ENCODE measurements at regions not wholly inside any gene's neighbourhood (a gene's known extent, or its start where the extent isn't known, plus 50 kb on each side); places are given as distances from the start of the nearest gene placed in this dataset.

- POLR2A ChIA-PET: no interaction called here
- no peaks in the 10 kb centered on the region for H3K79me2 ChIP-seq (ENCODE audit: insufficient read depth, low read length)
- no peaks in the 10 kb centered on the region for H3K9me3 ChIP-seq (ENCODE audit: control insufficient read depth in 1 of 2, insufficient read depth in 1 of 2, low read depth in 1 of 2, low read length in 2 of 2)
- ATAC-seq: no peak
- TF ChIP-seq SIN3A (IDR thresholded peaks at IDR 0.05; ENCODE audit: low read depth) (no peak), MAX (IDR thresholded peaks at IDR 0.05) (no peak), EZH2 (IDR thresholded peaks at IDR 0.05) (no peak), SP1 (IDR thresholded peaks at IDR 0.05; ENCODE audit: low read depth) (no peak), ELF1 (IDR thresholded peaks at IDR 0.05; ENCODE audit: borderline replicate concordance, low read depth) (no peak), TCF7L2 (IDR thresholded peaks at IDR 0.05; ENCODE audit: borderline replicate concordance, extremely low read depth, insufficient read depth, insufficient read length) (no peak), RAD21 (IDR thresholded peaks at IDR 0.05; ENCODE audit: low read depth) (no peak), POLR2AphosphoS5 (IDR thresholded peaks at IDR 0.05; ENCODE audit: low read depth, low read length) (no peak), ATF3 (IDR thresholded peaks at IDR 0.05) (no peak), FOSL1 (IDR thresholded peaks at IDR 0.05; ENCODE audit: low read depth) (no peak), POLR2A (IDR thresholded peaks at IDR 0.05; ENCODE audit: borderline replicate concordance, extremely low read depth, insufficient read depth, insufficient read length) (no peak), ZFX (IDR thresholded peaks at IDR 0.05) (no peak), EGR1 (IDR thresholded peaks at IDR 0.05; ENCODE audit: low read depth) (no peak), EZH2phosphoT487 (IDR thresholded peaks at IDR 0.05; ENCODE audit: borderline replicate concordance) (no peak), YY1 (IDR thresholded peaks at IDR 0.05; ENCODE audit: extremely low read depth, insufficient replicate concordance, low read depth, low read length) (no peak), CEBPB (IDR thresholded peaks at IDR 0.05; ENCODE audit: low read depth) (no peak), CBX3 (IDR thresholded peaks at IDR 0.05; ENCODE audit: low read depth) (no peak), ZNF274 (IDR thresholded peaks at IDR 0.05; ENCODE audit: low read depth, low read length) (no peak)
- TF ChIP-seq, protein P1, sequence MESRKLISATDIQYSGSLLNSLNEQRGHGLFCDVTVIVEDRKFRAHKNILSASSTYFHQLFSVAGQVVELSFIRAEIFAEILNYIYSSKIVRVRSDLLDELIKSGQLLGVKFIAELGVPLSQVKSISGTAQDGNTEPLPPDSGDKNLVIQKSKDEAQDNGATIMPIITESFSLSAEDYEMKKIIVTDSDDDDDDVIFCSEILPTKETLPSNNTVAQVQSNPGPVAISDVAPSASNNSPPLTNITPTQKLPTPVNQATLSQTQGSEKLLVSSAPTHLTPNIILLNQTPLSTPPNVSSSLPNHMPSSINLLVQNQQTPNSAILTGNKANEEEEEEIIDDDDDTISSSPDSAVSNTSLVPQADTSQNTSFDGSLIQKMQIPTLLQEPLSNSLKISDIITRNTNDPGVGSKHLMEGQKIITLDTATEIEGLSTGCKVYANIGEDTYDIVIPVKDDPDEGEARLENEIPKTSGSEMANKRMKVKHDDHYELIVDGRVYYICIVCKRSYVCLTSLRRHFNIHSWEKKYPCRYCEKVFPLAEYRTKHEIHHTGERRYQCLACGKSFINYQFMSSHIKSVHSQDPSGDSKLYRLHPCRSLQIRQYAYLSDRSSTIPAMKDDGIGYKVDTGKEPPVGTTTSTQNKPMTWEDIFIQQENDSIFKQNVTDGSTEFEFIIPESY (IDR thresholded peaks at IDR 0.05; ENCODE audit: extremely low read depth, insufficient replicate concordance, low read length): no peak
- TF ChIP-seq, protein P2, sequence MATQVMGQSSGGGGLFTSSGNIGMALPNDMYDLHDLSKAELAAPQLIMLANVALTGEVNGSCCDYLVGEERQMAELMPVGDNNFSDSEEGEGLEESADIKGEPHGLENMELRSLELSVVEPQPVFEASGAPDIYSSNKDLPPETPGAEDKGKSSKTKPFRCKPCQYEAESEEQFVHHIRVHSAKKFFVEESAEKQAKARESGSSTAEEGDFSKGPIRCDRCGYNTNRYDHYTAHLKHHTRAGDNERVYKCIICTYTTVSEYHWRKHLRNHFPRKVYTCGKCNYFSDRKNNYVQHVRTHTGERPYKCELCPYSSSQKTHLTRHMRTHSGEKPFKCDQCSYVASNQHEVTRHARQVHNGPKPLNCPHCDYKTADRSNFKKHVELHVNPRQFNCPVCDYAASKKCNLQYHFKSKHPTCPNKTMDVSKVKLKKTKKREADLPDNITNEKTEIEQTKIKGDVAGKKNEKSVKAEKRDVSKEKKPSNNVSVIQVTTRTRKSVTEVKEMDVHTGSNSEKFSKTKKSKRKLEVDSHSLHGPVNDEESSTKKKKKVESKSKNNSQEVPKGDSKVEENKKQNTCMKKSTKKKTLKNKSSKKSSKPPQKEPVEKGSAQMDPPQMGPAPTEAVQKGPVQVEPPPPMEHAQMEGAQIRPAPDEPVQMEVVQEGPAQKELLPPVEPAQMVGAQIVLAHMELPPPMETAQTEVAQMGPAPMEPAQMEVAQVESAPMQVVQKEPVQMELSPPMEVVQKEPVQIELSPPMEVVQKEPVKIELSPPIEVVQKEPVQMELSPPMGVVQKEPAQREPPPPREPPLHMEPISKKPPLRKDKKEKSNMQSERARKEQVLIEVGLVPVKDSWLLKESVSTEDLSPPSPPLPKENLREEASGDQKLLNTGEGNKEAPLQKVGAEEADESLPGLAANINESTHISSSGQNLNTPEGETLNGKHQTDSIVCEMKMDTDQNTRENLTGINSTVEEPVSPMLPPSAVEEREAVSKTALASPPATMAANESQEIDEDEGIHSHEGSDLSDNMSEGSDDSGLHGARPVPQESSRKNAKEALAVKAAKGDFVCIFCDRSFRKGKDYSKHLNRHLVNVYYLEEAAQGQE (IDR thresholded peaks at IDR 0.05; ENCODE audit: low read depth): no peak
- no peak overlapping the region for H3K27ac ChIP-seq (ENCODE audit: low read depth, low read length)
- intact Hi-C loops (cut with micrococcal nuclease): no loop called here
- H3K4me3 ChIP-seq (replicated peaks in 1 of 2; ENCODE audit: low read depth in 1 of 2, low read length in 2 of 2): no peak overlapping the region
- no peak overlapping the region for H2AFZ ChIP-seq (ENCODE audit: low read depth, low read length, poor library complexity, severe bottlenecking)
- no peak for DNase-seq (ENCODE audit: low read depth, low spot score)
- RAD21 ChIA-PET (ENCODE audit: low non-redundant PET in 1 of 2, low total read pairs in 2 of 2, uncharacterized antibody in 2 of 2, unreplicated experiment in 2 of 2): no interaction called here
- H4K20me1 ChIP-seq (ENCODE audit: insufficient read depth): no peaks in the 10 kb centered on the region
- H3K4me1 ChIP-seq (ENCODE audit: control insufficient read depth in 1 of 2, insufficient read depth in 2 of 2, low read length in 2 of 2): peaks cover 0 to 12% of the 10 kb centered on the region in 2 experiments; a peak in 2 of 4 replicates
- H3K9ac ChIP-seq (ENCODE audit: low read length): no peak overlapping the region
- H3K36me3 ChIP-seq (ENCODE audit: control insufficient read depth in 1 of 2, insufficient read depth in 2 of 2, low read length in 2 of 2): no peaks in the 10 kb centered on the region
- H3K27me3 ChIP-seq (ENCODE audit: insufficient read depth, low read length): no peaks in the 10 kb centered on the region
- no peaks in the 10 kb centered on the region for H3K9me2 ChIP-seq (ENCODE audit: insufficient read depth)
- CTCF ChIA-PET: no interaction called here
- no peak overlapping the region for H3K4me2 ChIP-seq (ENCODE audit: low read length)
- BruUV-seq (replicated peaks): no TSS peak
These were observed 67.6 kb upstream of the GNG2 start for GRCh38 chr14:51792809-51793208.
